ENCODE measurements at regions not wholly inside any gene's neighbourhood (a gene's known extent, or its start where the extent isn't known, plus 50 kb on each side); places are given as distances from the start of the nearest gene placed in this dataset.

DNA sequence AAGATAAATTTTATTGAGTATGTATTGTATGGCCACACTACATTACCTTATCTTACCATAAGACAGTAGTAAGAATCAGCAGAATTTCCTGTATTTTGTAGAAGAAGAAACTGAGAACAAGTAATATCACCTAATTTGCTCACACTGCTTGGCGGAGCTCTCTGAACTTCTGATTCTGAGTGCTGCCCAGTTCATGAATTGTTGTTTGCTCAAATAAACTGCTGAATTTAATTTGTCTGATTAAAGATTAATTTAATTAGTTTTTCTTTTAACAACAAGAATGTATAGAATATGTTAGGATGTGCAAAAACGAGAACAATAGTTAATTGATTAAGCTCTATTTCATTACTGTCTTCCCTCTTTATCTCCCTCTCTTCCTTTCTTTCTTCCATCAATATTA lies 100.1 kb upstream of the ERBB4 start:
- H3K36me3 Mint-ChIP-seq = no peaks in the 10 kb centered on the region
- no peak for DNase-seq (ENCODE audit: low spot score in 2 of 2, unreplicated experiment in 2 of 2)
- H3K27me3 Mint-ChIP-seq (ENCODE audit: low read depth) = peaks cover 2% of the 10 kb centered on the region
- peaks cover 22% of the 10 kb centered on the region for H3K9me3 Mint-ChIP-seq
- H3K4me3 Mint-ChIP-seq = no peak overlapping the region
- H3K4me1 Mint-ChIP-seq = peaks cover 8% of the 10 kb centered on the region
- no peak overlapping the region for H3K27ac Mint-ChIP-seq
- TF ChIP-seq, protein P1, sequence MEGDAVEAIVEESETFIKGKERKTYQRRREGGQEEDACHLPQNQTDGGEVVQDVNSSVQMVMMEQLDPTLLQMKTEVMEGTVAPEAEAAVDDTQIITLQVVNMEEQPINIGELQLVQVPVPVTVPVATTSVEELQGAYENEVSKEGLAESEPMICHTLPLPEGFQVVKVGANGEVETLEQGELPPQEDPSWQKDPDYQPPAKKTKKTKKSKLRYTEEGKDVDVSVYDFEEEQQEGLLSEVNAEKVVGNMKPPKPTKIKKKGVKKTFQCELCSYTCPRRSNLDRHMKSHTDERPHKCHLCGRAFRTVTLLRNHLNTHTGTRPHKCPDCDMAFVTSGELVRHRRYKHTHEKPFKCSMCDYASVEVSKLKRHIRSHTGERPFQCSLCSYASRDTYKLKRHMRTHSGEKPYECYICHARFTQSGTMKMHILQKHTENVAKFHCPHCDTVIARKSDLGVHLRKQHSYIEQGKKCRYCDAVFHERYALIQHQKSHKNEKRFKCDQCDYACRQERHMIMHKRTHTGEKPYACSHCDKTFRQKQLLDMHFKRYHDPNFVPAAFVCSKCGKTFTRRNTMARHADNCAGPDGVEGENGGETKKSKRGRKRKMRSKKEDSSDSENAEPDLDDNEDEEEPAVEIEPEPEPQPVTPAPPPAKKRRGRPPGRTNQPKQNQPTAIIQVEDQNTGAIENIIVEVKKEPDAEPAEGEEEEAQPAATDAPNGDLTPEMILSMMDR (IDR thresholded peaks at IDR 0.05; ENCODE audit: unreplicated experiment) = no peak

DNA sequence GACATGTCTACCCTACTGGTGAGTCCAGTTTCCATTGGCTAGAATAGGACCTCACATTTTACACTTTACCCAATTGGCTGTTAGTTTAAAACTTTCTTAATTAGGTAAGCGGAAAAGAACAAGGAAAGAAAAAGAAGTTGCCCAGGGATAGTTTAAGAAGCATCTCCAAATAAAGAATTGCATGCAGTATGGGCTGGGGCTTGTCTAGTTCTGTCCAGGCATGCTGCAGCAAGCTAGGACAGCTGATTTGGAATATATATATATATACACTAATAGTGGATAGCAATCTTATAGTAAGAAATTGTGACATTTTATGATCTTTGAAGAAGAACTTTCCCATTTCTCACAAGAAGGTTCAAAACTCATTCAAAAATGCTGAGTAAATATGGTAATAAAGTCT lies 90.0 kb upstream of the ERBB4 start:
- Mint-ChIP-seq H3K27me3 (ENCODE audit: low read depth) (no peaks in the 10 kb centered on the region), H3K36me3 (peaks cover 1% of the 10 kb centered on the region), H3K9me3 (peaks cover 20% of the 10 kb centered on the region), H3K4me1 (no peaks in the 10 kb centered on the region), H3K27ac (no peak overlapping the region), H3K4me3 (no peak overlapping the region)
- TF ChIP-seq, protein P1 (IDR thresholded peaks at IDR 0.05; ENCODE audit: unreplicated experiment) = no peak
- no peak for DNase-seq (ENCODE audit: low spot score in 2 of 2, unreplicated experiment in 2 of 2)

DNA sequence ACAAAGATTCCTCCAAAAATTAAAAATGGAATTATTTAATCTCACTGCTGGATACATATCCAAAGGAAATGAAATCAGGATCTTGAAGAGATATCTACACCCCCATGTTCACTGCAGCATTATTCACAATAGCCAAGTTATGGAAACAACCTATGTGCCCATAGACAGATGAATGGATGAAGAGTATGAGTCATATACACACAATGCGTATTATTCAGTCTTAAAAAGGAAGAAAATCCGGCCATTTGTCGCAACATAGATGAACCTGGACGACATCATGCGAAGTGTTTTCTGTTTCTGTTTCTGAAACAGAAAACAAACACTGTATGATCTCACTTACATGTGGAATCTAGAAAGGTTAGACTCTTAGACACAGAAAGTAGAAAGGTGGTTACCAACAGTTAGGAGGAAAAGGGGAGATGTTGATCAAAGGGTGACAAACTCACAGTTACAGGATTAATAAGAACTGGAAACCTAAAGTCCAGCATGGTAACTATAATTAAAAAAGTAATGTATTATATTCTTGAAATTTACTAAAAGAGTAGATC lies 87.8 kb upstream of the ERBB4 start:
- Mint-ChIP-seq H3K36me3 (peaks cover 1% of the 10 kb centered on the region), H3K27me3 (ENCODE audit: low read depth) (no peaks in the 10 kb centered on the region), H3K4me1 (no peaks in the 10 kb centered on the region), H3K4me3 (no peak overlapping the region), H3K27ac (no peak overlapping the region), H3K9me3 (peaks cover 38% of the 10 kb centered on the region)
- TF ChIP-seq, protein P1 (IDR thresholded peaks at IDR 0.05; ENCODE audit: unreplicated experiment) = no peak
- DNase-seq (ENCODE audit: low spot score in 2 of 2, unreplicated experiment in 2 of 2) = no peak

DNA sequence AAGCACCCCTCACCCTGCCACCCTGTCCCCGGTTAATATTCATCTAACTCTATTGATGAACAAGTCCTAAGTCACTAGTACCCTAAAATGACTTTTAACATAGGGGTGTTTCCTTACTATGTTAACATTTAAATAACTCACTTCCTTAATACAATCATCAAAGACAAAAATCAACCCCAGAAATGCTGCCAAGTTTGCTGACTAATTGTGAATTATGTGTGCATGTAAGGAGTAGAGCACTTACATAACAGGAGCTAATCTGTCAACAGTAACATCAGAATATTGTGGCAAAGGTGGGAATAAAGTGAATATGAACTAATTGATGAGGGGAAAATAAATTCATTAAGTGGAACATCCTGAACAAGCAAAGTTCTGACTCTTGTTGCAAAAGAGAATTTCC lies 81.4 kb upstream of the ERBB4 start:
- H3K27me3 Mint-ChIP-seq (ENCODE audit: low read depth) = no peaks in the 10 kb centered on the region
- no peak overlapping the region for H3K4me3 Mint-ChIP-seq
- H3K36me3 Mint-ChIP-seq = peaks cover 1% of the 10 kb centered on the region
- H3K4me1 Mint-ChIP-seq = no peaks in the 10 kb centered on the region
- H3K27ac Mint-ChIP-seq = no peak overlapping the region
- peaks cover 32% of the 10 kb centered on the region for H3K9me3 Mint-ChIP-seq
- TF ChIP-seq, protein P1 (IDR thresholded peaks at IDR 0.05; ENCODE audit: unreplicated experiment) = no peak
- DNase-seq (ENCODE audit: low spot score in 2 of 2, unreplicated experiment in 2 of 2) = no peak

DNA sequence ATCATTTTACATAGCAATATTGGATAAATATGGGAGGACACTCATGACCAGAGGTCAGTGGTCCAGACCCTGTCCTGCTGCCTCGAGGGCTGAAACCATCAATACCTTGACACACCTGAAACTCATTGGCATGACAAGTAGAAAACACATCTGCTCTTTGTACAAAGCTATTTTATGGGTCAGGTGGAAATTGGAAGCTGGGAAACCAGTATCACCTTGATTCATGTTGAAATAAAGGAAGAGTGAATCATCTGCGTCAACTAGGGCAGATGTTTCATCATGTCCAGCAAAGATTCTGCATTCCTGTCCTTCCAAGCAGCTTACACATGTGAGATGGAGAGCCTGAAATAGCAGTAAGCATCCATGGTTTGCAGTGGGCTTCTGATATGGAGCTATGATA lies 80.0 kb upstream of the ERBB4 start:
- peaks cover 24% of the 10 kb centered on the region for H3K9me3 Mint-ChIP-seq
- no peaks in the 10 kb centered on the region for H3K4me1 Mint-ChIP-seq
- no peaks in the 10 kb centered on the region for H3K36me3 Mint-ChIP-seq
- DNase-seq (ENCODE audit: low spot score in 2 of 2, unreplicated experiment in 2 of 2) = no peak
- no peaks in the 10 kb centered on the region for H3K27me3 Mint-ChIP-seq (ENCODE audit: low read depth)
- TF ChIP-seq, protein P1 (IDR thresholded peaks at IDR 0.05; ENCODE audit: unreplicated experiment) = no peak
- H3K27ac Mint-ChIP-seq = no peak overlapping the region
- no peak overlapping the region for H3K4me3 Mint-ChIP-seq
